ENCODE measurements at regions not wholly inside any gene's neighbourhood (a gene's known extent, or its start where the extent isn't known, plus 50 kb on each side); places are given as distances from the start of the nearest gene placed in this dataset.

DNA sequence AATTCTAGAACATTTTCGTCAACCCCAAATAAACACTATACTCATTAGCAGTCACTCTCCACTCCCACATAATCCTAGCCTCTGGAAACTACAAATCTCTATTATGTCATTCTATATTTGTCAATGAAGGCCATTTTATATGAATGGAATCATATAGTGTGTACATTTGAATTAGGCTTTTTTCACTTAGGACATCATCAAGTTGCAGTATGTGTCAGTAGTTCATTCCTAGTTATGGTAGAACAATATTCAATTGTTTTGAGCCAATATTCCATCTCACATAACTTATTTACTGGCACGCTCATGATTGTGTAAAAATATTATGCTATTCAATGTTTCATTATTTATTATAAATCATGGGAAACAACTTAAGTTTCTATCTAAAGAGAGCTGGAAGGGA, 1610.4 kb upstream of the MIR17HG start:
- Mint-ChIP-seq H3K27me3 (no peaks in the 10 kb centered on the region), H3K9me3 (peaks cover 0 to 9% (median 3%) of the 10 kb centered on the region in 3 donors), H3K4me3 (no peak overlapping the region)

GRCh38 chr13:89738072-89738471, 1609.4 kb upstream of the MIR17HG start:
- Mint-ChIP-seq H3K9me3 (peaks cover 0 to 6% (median 2%) of the 10 kb centered on the region in 3 donors), H3K27me3 (no peaks in the 10 kb centered on the region), H3K4me3 (no peak overlapping the region), H3K27ac (no peak overlapping the region), H3K36me3 (no peaks in the 10 kb centered on the region), H3K4me1 (no peaks in the 10 kb centered on the region)

More for the DNA sequence above, 1610.4 kb upstream of the MIR17HG start:
- Mint-ChIP-seq H3K27ac (no peak overlapping the region), H3K36me3 (no peaks in the 10 kb centered on the region), H3K4me1 (no peaks in the 10 kb centered on the region)

DNA sequence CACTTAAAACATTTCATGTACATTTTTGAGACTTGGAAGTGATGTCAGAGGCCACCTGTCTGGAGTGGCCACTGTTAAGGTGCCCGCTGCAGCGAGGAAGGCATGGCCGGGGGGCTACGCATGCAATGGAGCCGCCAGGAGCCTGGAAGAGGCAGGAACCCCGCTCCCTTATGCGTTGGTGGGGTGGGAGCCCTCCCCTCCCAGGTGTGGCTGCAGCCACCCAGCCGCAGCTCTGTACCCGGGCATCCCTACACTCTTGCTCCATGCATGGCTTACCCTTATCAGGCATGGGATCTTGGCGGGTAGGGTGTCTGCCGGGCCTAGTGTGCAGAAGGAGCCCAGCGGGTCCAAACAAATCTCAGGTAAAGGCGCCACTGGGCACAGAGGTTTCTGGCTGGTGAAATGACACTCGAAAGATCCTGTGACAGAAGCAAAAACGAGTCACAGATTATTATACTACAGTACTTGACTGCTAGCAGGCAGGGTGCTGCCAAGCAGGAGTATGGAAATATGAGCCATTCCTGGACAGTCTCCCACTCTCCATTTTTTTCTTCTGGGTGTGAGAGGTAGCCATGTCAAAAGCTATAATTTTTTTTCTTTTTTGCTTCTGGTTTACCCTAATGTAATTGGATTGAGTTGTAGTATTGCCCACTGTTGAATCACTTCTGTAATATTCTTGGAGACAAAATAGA, 1606.3 kb upstream of the MIR17HG start:
- Mint-ChIP-seq H3K36me3 (no peaks in the 10 kb centered on the region), H3K27ac (no peak overlapping the region), H3K4me3 (no peak overlapping the region), H3K27me3 (no peaks in the 10 kb centered on the region), H3K9me3 (peaks cover 0 to 2% (median 0%) of the 10 kb centered on the region in 3 donors), H3K4me1 (no peaks in the 10 kb centered on the region)

- Mint-ChIP-seq H3K4me3 (no peak overlapping the region), H3K36me3 (no peaks in the 10 kb centered on the region), H3K27ac (peak overlapping the region in 1 of 3 donors; percentile 13), H3K9me3 (peaks cover 0 to 4% (median 0%) of the 10 kb centered on the region in 3 donors), H3K27me3 (no peaks in the 10 kb centered on the region), H3K4me1 (no peaks in the 10 kb centered on the region)
Observed at GRCh38 chr13:89746554-89746953, 1600.9 kb upstream of the MIR17HG start.

DNA sequence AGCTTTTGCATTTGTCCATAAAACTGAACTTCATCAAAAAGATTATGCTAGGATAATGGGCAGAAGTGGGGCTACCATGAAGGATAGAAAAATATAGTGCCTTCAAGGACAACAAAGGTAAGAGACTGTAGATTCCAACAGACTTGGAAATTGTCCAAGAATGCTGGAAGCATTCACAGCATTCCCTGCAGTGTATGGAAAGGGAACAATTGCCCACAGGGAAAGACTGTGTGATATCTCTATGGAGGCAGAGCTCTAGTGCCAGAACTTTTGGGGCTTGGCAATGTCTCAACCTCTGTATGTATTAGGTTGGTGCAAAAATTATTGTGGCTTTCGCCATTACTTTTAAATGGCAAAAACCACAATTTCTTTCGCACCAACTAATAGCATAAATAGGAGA, 1598.8 kb upstream of the MIR17HG start:
- Mint-ChIP-seq H3K9me3 (peaks cover 0 to 4% (median 0%) of the 10 kb centered on the region in 3 donors), H3K27ac (no peak overlapping the region), H3K4me3 (no peak overlapping the region), H3K36me3 (no peaks in the 10 kb centered on the region), H3K4me1 (no peaks in the 10 kb centered on the region), H3K27me3 (no peaks in the 10 kb centered on the region)

- Mint-ChIP-seq H3K9me3 (peaks cover 0 to 4% (median 0%) of the 10 kb centered on the region in 3 donors), H3K36me3 (no peaks in the 10 kb centered on the region), H3K27ac (no peak overlapping the region), H3K4me3 (no peak overlapping the region), H3K27me3 (no peaks in the 10 kb centered on the region), H3K4me1 (no peaks in the 10 kb centered on the region)
Observed at GRCh38 chr13:89749888-89750287, 1597.6 kb upstream of the MIR17HG start.

DNA sequence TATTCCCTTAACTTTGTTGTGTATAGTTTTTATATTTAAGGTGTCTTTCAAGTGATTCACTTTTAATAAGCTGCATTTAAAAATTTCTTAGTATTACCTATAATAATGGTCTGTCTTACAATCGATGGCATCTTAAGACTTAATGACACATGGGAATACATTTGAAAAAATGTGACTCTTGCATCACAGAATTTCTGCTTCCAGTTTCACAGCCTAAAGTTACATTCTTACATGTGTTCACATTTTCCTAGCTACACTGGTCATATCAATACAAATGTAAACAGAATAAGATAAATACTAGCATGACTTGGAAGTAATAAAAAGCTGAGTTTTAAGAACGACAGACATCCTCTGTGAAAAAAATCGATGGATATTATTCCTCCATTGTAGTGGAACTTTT, 1597.1 kb upstream of the MIR17HG start:
- H3K27me3 Mint-ChIP-seq, result no peaks in the 10 kb centered on the region
- peaks cover 0 to 4% (median 0%) of the 10 kb centered on the region in 3 donors for H3K9me3 Mint-ChIP-seq
- no peak overlapping the region for H3K4me3 Mint-ChIP-seq
- no peaks in the 10 kb centered on the region for H3K36me3 Mint-ChIP-seq
- no peaks in the 10 kb centered on the region for H3K4me1 Mint-ChIP-seq
- H3K27ac Mint-ChIP-seq, result no peak overlapping the region

DNA sequence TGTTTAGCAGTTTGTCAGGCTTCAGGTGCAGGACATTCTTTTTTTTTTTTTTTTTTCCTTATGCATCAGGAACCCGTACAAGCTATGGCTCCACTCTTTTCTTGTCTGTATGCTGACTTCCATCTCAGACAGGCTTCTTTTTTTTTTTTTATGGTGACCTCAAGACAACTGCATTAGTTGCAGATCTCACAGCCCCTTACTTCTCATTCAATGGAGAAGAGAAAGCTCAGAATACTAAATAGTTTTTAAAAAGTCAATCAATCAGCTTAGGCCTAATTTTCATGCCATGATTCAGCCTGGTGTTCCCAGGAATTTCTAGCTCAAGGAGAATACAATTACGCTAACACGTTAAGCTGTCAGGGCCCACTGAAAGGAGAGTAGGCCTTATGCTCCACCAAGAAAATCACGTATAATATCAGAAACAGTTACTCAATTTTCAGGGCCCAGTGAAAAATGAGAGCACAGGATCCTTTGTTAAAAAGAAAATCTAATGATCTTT, 1596.0 kb upstream of the MIR17HG start:
- Mint-ChIP-seq H3K4me1 (no peaks in the 10 kb centered on the region), H3K36me3 (no peaks in the 10 kb centered on the region), H3K27ac (no peak overlapping the region), H3K9me3 (peaks cover 0 to 5% (median 3%) of the 10 kb centered on the region in 3 donors), H3K27me3 (no peaks in the 10 kb centered on the region), H3K4me3 (no peak overlapping the region)

- no peaks in the 10 kb centered on the region for H3K27me3 Mint-ChIP-seq
- no peaks in the 10 kb centered on the region for H3K36me3 Mint-ChIP-seq
- no peak overlapping the region for H3K27ac Mint-ChIP-seq
- H3K9me3 Mint-ChIP-seq, result peaks cover 0 to 6% (median 3%) of the 10 kb centered on the region in 3 donors
- H3K4me1 Mint-ChIP-seq, result no peaks in the 10 kb centered on the region
- no peak overlapping the region for H3K4me3 Mint-ChIP-seq
Observed at GRCh38 chr13:89752394-89752793, 1595.1 kb upstream of the MIR17HG start.

DNA sequence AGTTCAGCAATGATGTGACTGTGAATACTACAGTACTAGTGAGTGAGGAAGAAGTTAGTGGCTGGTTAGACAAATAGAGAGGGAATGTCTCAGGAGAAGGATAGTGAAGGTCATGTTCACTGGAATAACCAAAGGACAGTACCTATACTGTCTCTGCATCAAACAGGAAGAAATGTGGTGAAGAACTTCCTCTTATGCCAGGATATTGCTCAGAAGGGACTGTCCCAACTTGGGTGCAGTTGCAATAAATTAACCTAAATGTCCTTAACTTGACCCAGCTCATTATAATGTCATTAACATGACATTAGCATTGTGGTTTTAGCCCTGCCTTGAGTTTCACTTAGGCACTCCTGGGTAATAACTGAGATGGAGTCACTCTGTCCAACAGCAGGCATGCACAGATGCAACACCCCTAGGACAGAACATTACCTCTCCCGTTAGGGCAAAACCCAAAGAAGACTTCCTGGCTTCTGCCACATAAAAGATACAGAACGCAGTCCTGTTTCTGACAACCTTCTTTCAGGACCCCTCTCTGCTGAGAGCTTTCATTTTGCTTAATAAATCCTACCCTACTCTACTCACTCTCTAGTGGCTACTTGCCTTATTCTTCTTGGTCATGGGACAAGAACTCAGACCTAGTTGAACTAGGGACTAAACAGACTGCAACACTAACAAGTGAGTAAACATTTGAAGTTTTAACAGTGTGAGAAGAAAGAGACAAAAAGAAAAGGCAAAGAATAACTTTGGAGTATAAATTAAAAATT, 1591.6 kb upstream of the MIR17HG start:
- Mint-ChIP-seq H3K9me3 (peaks cover 3 to 6% (median 4%) of the 10 kb centered on the region in 3 donors), H3K27ac (no peak overlapping the region), H3K4me3 (no peak overlapping the region), H3K36me3 (no peaks in the 10 kb centered on the region), H3K27me3 (no peaks in the 10 kb centered on the region), H3K4me1 (no peaks in the 10 kb centered on the region)

DNA sequence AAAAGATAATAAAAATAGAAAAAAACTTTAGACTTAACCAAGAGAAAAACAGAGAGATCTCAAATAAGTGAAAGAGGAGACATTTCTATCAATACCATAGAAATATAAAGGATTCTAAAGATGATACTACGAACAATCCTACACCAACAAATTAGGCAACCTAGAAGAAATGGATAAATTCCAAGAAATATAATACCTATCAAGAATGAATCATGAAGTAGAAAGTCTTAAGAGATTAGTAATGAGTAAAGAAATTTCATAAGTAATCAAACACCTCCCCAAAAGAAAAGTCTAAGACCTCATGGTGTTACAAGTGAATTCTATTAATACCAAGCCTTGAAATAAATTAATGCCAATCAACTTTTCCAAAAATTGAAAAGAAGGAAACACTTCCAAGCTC, 1584.5 kb upstream of the MIR17HG start:
- no peaks in the 10 kb centered on the region for H3K27me3 Mint-ChIP-seq
- H3K27ac Mint-ChIP-seq, result no peak overlapping the region
- H3K4me1 Mint-ChIP-seq, result no peaks in the 10 kb centered on the region
- peaks cover 0 to 5% (median 0%) of the 10 kb centered on the region in 3 donors for H3K9me3 Mint-ChIP-seq
- no peak overlapping the region for H3K4me3 Mint-ChIP-seq
- H3K36me3 Mint-ChIP-seq, result no peaks in the 10 kb centered on the region

DNA sequence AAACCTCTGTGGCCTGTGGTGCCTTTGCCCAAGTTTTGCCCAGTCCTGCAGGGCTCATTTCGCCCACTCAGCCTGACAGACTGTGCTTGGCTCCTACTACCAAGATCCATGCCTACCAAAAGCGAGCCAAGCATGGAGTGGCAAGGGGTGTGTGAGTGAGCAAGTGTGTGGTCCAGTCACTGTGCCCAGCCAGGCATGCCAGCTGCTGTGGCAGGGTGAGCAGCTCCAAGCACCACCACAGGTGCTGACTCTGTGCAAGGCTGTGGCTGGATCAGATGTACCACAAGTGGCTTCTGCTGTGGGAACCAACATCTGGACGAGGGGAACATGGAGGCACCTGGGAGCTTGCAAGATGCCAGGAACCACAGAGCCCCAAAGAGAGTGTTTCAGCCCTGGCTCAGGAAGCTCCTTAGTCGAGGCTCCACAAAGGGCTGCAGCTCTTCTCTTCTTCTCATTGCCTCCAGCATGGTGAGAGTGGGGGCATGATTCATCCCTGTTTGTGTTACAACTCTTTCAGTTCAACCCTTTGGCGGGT, 1564.2 kb upstream of the MIR17HG start:
- Mint-ChIP-seq H3K27me3 (no peaks in the 10 kb centered on the region), H3K27ac (no peak overlapping the region), H3K9me3 (no peaks in the 10 kb centered on the region), H3K4me1 (peaks cover 0 to 1% (median 0%) of the 10 kb centered on the region in 3 donors), H3K36me3 (no peaks in the 10 kb centered on the region), H3K4me3 (no peak overlapping the region)

- Mint-ChIP-seq H3K9me3 (peaks cover 0 to 2% (median 0%) of the 10 kb centered on the region in 3 donors), H3K4me3 (no peak overlapping the region), H3K36me3 (no peaks in the 10 kb centered on the region), H3K4me1 (peaks cover 0 to 1% (median 0%) of the 10 kb centered on the region in 3 donors), H3K27ac (no peak overlapping the region), H3K27me3 (no peaks in the 10 kb centered on the region)
Observed at GRCh38 chr13:89784161-89784809, 1563.2 kb upstream of the MIR17HG start.

DNA sequence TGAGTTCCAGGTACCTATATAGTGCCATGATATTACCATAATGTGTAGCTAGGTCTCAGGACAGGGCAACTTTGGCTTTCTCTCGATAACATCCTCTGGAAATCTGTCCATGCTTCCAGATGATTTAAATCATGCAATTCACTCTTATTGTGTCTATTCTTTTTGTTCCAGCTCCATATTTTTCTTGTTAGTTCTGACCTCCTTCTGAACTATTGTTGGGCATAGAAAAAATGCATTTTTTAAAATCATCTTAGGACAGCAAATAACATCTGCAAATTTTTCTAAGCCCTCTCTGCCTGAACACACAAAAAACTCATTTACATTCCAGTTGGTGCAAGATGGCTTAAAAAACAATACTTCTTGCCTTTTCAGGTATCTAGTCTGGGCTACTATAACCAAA, 1561.0 kb upstream of the MIR17HG start:
- Mint-ChIP-seq H3K4me1 (peaks cover 0 to 1% (median 0%) of the 10 kb centered on the region in 3 donors), H3K36me3 (no peaks in the 10 kb centered on the region), H3K4me3 (no peak overlapping the region), H3K9me3 (peaks cover 0 to 2% (median 0%) of the 10 kb centered on the region in 3 donors), H3K27ac (no peak overlapping the region), H3K27me3 (no peaks in the 10 kb centered on the region)

- H3K27ac Mint-ChIP-seq, result no peak overlapping the region
- peaks cover 0 to 5% (median 3%) of the 10 kb centered on the region in 3 donors for H3K9me3 Mint-ChIP-seq
- H3K36me3 Mint-ChIP-seq, result no peaks in the 10 kb centered on the region
- no peak overlapping the region for H3K4me3 Mint-ChIP-seq
- peaks cover 0 to 1% (median 0%) of the 10 kb centered on the region in 3 donors for H3K4me1 Mint-ChIP-seq
- no peaks in the 10 kb centered on the region for H3K27me3 Mint-ChIP-seq
Observed at GRCh38 chr13:89790696-89791095, 1556.8 kb upstream of the MIR17HG start.
